ENCODE measurements at regions not wholly inside any gene's neighbourhood (a gene's known extent, or its start where the extent isn't known, plus 50 kb on each side); places are given as distances from the start of the nearest gene placed in this dataset.

DNA sequence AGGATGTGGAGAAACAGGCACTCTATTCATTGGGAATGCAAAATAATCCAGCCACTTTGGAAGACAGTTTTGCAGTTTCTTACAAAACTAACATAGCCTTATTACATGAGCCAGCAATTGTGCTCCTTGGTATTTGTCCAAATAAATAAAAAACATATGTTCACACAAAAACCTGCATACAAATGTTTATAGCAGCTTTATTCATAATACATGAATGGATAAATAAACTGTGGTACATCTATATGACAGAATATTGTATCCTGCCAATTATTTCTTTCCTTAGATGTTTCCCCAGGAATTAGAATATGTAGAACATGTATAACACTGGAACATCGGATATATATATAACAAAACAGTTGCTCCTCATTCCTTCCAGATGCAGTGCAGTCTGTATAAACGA is 57.7 kb upstream of the VEGFC start:
- no peak overlapping the region for H3K4me3 ChIP-seq
- no peaks in the 10 kb centered on the region for H3K27me3 ChIP-seq
- H3K4me1 ChIP-seq (replicated peaks in 1 of 2): no peaks in the 10 kb centered on the region
- no peaks in the 10 kb centered on the region for H3K9me3 ChIP-seq (replicated peaks in 1 of 3)
- TF ChIP-seq, protein P1, sequence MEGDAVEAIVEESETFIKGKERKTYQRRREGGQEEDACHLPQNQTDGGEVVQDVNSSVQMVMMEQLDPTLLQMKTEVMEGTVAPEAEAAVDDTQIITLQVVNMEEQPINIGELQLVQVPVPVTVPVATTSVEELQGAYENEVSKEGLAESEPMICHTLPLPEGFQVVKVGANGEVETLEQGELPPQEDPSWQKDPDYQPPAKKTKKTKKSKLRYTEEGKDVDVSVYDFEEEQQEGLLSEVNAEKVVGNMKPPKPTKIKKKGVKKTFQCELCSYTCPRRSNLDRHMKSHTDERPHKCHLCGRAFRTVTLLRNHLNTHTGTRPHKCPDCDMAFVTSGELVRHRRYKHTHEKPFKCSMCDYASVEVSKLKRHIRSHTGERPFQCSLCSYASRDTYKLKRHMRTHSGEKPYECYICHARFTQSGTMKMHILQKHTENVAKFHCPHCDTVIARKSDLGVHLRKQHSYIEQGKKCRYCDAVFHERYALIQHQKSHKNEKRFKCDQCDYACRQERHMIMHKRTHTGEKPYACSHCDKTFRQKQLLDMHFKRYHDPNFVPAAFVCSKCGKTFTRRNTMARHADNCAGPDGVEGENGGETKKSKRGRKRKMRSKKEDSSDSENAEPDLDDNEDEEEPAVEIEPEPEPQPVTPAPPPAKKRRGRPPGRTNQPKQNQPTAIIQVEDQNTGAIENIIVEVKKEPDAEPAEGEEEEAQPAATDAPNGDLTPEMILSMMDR (IDR thresholded peaks at IDR 0.05): no peak
- TF ChIP-seq POLR2A (IDR thresholded peaks at IDR 0.05): no peak
- no peak for DNase-seq
- H3K27ac ChIP-seq: no peak overlapping the region
- intact Hi-C loops (cut with DNase I): no loop called here
- 63 to 79% (median 75%) methylated on average over 2 of the region's 2 CpGs for WGBS, 4 donors
- no peaks in the 10 kb centered on the region for H3K36me3 ChIP-seq (replicated peaks in 1 of 2)

DNA sequence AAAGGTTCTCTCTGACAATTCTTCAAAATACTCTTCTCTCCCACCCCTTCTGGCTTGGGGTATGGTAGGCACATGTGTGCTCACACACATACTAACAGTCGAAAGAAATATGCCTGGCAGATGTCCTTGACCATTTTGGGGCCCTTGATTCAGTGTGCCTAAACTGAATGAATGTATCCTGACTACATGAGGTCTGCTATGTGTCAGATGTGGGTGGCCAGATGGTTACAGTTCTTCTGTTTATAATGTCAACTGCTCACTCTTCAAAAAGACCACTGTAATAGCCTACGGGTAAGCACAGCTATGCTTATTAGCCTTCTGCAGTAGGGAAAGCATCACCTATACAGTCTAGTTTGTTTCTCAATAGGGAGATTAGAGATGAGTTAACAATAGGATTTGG is 63.7 kb upstream of the VEGFC start:
- WGBS, 4 donors: 64 to 68% (median 65%) methylated on average over 2 of the region's 2 CpGs
- intact Hi-C loops (cut with DNase I): no loop called here
- Histone ChIP-seq H3K36me3 (replicated peaks in 1 of 2) (no peaks in the 10 kb centered on the region), H3K27ac (no peak overlapping the region), H3K4me3 (no peak overlapping the region), H3K4me1 (replicated peaks in 1 of 2) (no peaks in the 10 kb centered on the region), H3K9me3 (replicated peaks in 1 of 3) (no peaks in the 10 kb centered on the region), H3K27me3 (no peaks in the 10 kb centered on the region)
- TF ChIP-seq POLR2A (IDR thresholded peaks at IDR 0.05): no peak
- TF ChIP-seq, protein P1 (IDR thresholded peaks at IDR 0.05): no peak
- no peak for DNase-seq

DNA sequence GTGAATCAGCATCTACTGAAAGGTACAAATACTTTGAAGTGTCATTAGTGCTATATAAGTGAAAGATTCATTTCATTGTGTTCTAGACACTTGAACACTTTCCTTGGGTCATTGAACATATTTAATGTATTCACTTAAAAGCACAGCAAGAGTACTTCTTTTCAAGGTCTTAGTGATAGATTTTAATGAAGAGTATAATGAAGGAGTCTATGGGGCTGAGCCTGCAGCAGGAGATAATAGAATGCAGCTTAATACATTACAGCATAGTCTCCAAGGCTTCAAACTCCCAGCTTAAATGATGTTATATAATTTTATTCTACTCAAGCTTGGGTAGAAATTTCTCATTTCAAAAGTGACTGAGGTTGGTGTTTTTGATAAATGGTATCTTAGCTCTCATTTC is 66.1 kb upstream of the VEGFC start:
- DNase-seq: no peak
- Histone ChIP-seq H3K36me3 (replicated peaks in 1 of 2) (no peaks in the 10 kb centered on the region), H3K9me3 (replicated peaks in 1 of 3) (no peaks in the 10 kb centered on the region), H3K4me1 (replicated peaks in 1 of 2) (no peaks in the 10 kb centered on the region), H3K27ac (no peak overlapping the region), H3K27me3 (no peaks in the 10 kb centered on the region), H3K4me3 (no peak overlapping the region)
- intact Hi-C loops (cut with DNase I): no loop called here
- TF ChIP-seq, protein P1 (IDR thresholded peaks at IDR 0.05): no peak
- TF ChIP-seq POLR2A (IDR thresholded peaks at IDR 0.05): no peak

DNA sequence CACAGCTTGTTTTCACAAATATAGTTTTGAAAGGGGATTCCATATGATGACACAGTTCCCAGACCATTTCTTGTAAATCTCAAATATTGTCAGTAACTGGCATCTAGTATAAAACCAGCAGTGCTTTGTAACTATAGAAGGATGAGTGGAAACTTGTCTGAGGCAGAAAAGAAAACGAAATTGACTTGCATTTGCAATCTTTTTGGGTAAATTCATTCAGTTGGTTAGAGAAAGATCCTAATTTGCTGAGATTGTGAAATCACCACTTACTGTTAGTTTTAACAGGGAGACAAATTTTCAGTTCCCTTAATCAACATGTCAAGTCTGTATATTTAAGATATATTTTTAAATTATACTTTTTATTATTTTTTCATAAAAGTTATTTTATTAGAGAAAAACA is 71.5 kb upstream of the VEGFC start:
- TF ChIP-seq POLR2A (IDR thresholded peaks at IDR 0.05): no peak
- TF ChIP-seq, protein P1 (IDR thresholded peaks at IDR 0.05): no peak
- no peak overlapping the region for H3K4me3 ChIP-seq
- WGBS, 4 donors: 0 to 35% (median 1%) methylated on average over 1 of the region's 1 CpG
- DNase-seq: no peak
- H3K27ac ChIP-seq: no peak overlapping the region
- H3K36me3 ChIP-seq (replicated peaks in 1 of 2): no peaks in the 10 kb centered on the region
- intact Hi-C loops (cut with DNase I): no loop called here
- no peaks in the 10 kb centered on the region for H3K9me3 ChIP-seq (replicated peaks in 1 of 3)
- no peaks in the 10 kb centered on the region for H3K27me3 ChIP-seq
- H3K4me1 ChIP-seq (replicated peaks in 1 of 2): no peaks in the 10 kb centered on the region

Data from adrenal gland (tissue), 9 donors.